B cell (primary cell): ENCODE measurements at regions not wholly inside any gene's neighbourhood (a gene's known extent, or its start where the extent isn't known, plus 50 kb on each side); places are given as distances from the start of the nearest gene placed in this dataset.

Experiments used
- ATAC-seq: fragments of 200-7000 bp; cut with Tn5 transposase; one replicate; pipeline ENCODE4 v1.10.0; 2021; ENCODE audit warnings: low read depth, mild to moderate bottlenecking, moderate number of reproducible peaks, moderate library complexity
- CTCF ChIA-PET: fragments of 350-600 bp; sonication (Branson Sonifier 250); formaldehyde crosslinking; loops from one replicate; lab custom pipeline; 2021; ENCODE audit warnings: antibody characterized with exemption, inconsistent platforms; lab: Charles Lee
- POLR2A ChIA-PET: fragments of 350-600 bp; sonication (Branson Sonifier 250); formaldehyde crosslinking; loops from one replicate; lab custom pipeline; 2021; ENCODE audit warnings: antibody characterized with exemption; lab: Charles Lee
- DNase-seq: peaks from one replicate; pipeline ENCODE4 v3.0.0; 2013
- H2AFZ ChIP-seq: 2 replicates; pipeline ENCODE4 v1.6.1; 2012; ENCODE audit warnings: mild to moderate bottlenecking, low read depth, low read length; ENCODE audit not compliant: insufficient read depth, poor library complexity, severe bottlenecking
- H3K27ac ChIP-seq, 2 donors: 1 replicate in 1 of 2; 2 replicates in 1 of 2; pipeline ENCODE4 v1.5.1; 2012 to 2013; ENCODE audit warnings: low read length in 2 of 2, mild to moderate bottlenecking in 2 of 2, moderate library complexity in 1 of 2
- H3K27me3 ChIP-seq, 4 experiments: fragments of 200-600 bp in 1 of 4; sonication (generic) in 1 of 4; replicated peaks in 1 of 4; 1 replicate in 2 of 4; 2 replicates in 2 of 4; pipeline versions ENCODE4 v1.6.1 to v1.7.0; 2013 to 2016; ENCODE audit warnings: low read length in 3 of 4, mild to moderate bottlenecking in 2 of 4, mixed read lengths in 1 of 4, moderate library complexity in 1 of 4; ENCODE audit not compliant: insufficient read depth in 4 of 4, control insufficient read depth in 3 of 4; ENCODE audit errors: control extremely low read depth in 1 of 4
- H3K36me3 ChIP-seq, 2 experiments: replicated peaks in 1 of 2; 1 replicate in 1 of 2; 2 replicates in 1 of 2; pipeline versions ENCODE4 v1.6.1 to v1.7.1; 2013; ENCODE audit warnings: low read length in 1 of 2; ENCODE audit not compliant: insufficient read depth in 2 of 2, control insufficient read depth in 1 of 2; ENCODE audit errors: control extremely low read depth in 1 of 2, extremely low read depth in 1 of 2
- H3K4me1 ChIP-seq, 2 donors: fragments of 200-600 bp in 1 of 2; sonication (generic) in 1 of 2; 1 replicate in 1 of 2; 2 replicates in 1 of 2; pipeline versions ENCODE4 v1.5.1 to v1.6.1; 2013 to 2017; ENCODE audit warnings: low read length in 2 of 2; ENCODE audit not compliant: control insufficient read depth in 2 of 2, insufficient read depth in 2 of 2
- H3K4me2 ChIP-seq: replicated peaks from 2 replicates; pipeline ENCODE3; 2012; ENCODE audit warnings: mild to moderate bottlenecking, low read depth, low read length; ENCODE audit not compliant: poor library complexity, severe bottlenecking
- H3K4me3 ChIP-seq, 5 experiments: fragments of 200-600 bp in 1 of 5; sonication (generic) in 1 of 5; 1 replicate in 3 of 5; 2 replicates in 2 of 5; pipeline versions ENCODE4 v1.5.1 to v1.7.0; 2011 to 2016; ENCODE audit warnings: low read length in 4 of 5, mild to moderate bottlenecking in 4 of 5, low read depth in 2 of 5, control low read depth in 1 of 5, moderate library complexity in 1 of 5; ENCODE audit not compliant: insufficient read depth in 1 of 5; ENCODE audit errors: control extremely low read depth in 1 of 5, extremely low read depth in 1 of 5
- H3K79me2 ChIP-seq: fragments of 200-600 bp; sonication (generic); one replicate; pipeline ENCODE4 v1.6.0; 2016; ENCODE audit warnings: low read length; ENCODE audit not compliant: control insufficient read depth, insufficient read depth
- H3K9ac ChIP-seq: fragments of 200-600 bp; sonication (generic); 2 replicates; pipeline ENCODE4 v1.6.1; 2017; ENCODE audit warnings: mild to moderate bottlenecking, low read length, moderate library complexity
- H3K9me3 ChIP-seq, 3 donors: one replicate each; pipeline versions ENCODE4 v1.6.1 to v1.7.1; 2013; ENCODE audit warnings: low read length in 2 of 3; ENCODE audit not compliant: control insufficient read depth in 2 of 3, insufficient read depth in 1 of 3; ENCODE audit errors: control extremely low read depth in 1 of 3
- H4K20me1 ChIP-seq: 2 replicates; pipeline ENCODE4 v1.6.0; 2012; ENCODE audit warnings: mild to moderate bottlenecking, low read length; ENCODE audit not compliant: insufficient read depth, control insufficient read depth, poor library complexity, severe bottlenecking
- H3K27ac Mint-ChIP-seq: one replicate; pipeline ENCODE4 v1.8.0; 2021; ENCODE audit warnings: mixed read lengths
- H3K27me3 Mint-ChIP-seq: one replicate; pipeline ENCODE4 v1.8.0; 2021; ENCODE audit warnings: mixed read lengths
- H3K4me1 Mint-ChIP-seq: one replicate; pipeline ENCODE4 v1.8.0; 2021; ENCODE audit warnings: mixed read lengths
- H3K4me3 Mint-ChIP-seq: one replicate; pipeline ENCODE4 v1.8.0; 2021; ENCODE audit warnings: mixed read lengths
- H3K9me3 Mint-ChIP-seq: one replicate; pipeline ENCODE4 v1.8.0; 2022; ENCODE audit warnings: mixed read lengths; ENCODE audit not compliant: insufficient read depth
- CTCF ChIP-seq: fragments of 200-600 bp; IDR thresholded peaks from one replicate; pipeline ENCODE4 v1.8.0; 2022; ENCODE audit warnings: antibody characterized with exemption, mild to moderate bottlenecking
- EZH2 ChIP-seq: IDR thresholded peaks from 2 replicates; pipeline ENCODE4 v1.6.1; 2012; ENCODE audit warnings: borderline replicate concordance, low read depth, mild to moderate bottlenecking, moderate library complexity, low read length; ENCODE audit not compliant: insufficient read depth, poor library complexity, severe bottlenecking
- WGBS: methylation state at CpG from one replicate; pipeline ENCODE4 v1.1.5; 2013; ENCODE audit warnings: missing lambda C conversion rate; ENCODE audit not compliant: insufficient coverage; 5-methylcytosine and 5-hydroxymethylcytosine counted together
- intact Hi-C: fragments of 100-400 bp; cut with micrococcal nuclease; formaldehyde crosslinking; loops from one replicate; pipeline ENCODE4 v1.10.0; 2022

GRCh38 chr6:120431841-120432240 lies 902.4 kb downstream of the TBC1D32 start:
- no peak overlapping the region for H3K9ac ChIP-seq
- no peaks in the 10 kb centered on the region for H3K9me3 ChIP-seq
- intact Hi-C loops: no loop called here
- CTCF ChIA-PET: no interaction called here
- no peak overlapping the region for H2AFZ ChIP-seq
- no peak overlapping the region for H3K4me3 ChIP-seq
- POLR2A ChIA-PET: no interaction called here
- Mint-ChIP-seq H3K27me3 (no peaks in the 10 kb centered on the region), H3K4me3 (no peak overlapping the region), H3K27ac (no peak overlapping the region), H3K4me1 (no peaks in the 10 kb centered on the region), H3K9me3 (peaks cover 2% of the 10 kb centered on the region)
- H3K27me3 ChIP-seq: no peaks in the 10 kb centered on the region
- WGBS: 98% methylated on average over 10 of the region's 11 CpGs
- H4K20me1 ChIP-seq: no peaks in the 10 kb centered on the region
- no peaks in the 10 kb centered on the region for H3K4me1 ChIP-seq
- H3K36me3 ChIP-seq: no peaks in the 10 kb centered on the region
- H3K27ac ChIP-seq: no peak overlapping the region
- ATAC-seq (no peak), DNase-seq (no peak)
- TF ChIP-seq CTCF (no peak), EZH2 (no peak)
- no peak overlapping the region for H3K4me2 ChIP-seq
- H3K79me2 ChIP-seq: no peaks in the 10 kb centered on the region

DNA sequence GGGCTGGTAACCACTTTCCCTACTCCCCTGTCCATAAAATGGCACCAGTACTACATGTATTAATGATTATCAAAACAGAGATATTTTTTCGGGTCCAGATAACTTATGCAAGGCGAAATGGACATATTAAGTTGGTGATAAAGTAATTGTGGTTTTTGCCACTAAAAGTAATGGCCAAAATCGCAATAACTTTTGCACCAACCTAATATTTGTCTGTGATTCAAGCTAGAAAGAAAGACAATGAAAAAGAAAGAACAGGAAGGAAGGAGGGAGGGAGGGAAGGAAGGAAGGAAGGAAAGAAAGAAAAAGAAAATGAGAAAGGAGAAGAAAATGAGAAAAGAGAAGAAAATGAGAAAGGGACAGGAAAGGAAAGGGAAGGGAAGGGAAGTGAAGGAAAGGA lies 922.9 kb downstream of the TBC1D32 start:
- TF ChIP-seq CTCF: no peak
- no peak for TF ChIP-seq EZH2
- no peaks in the 10 kb centered on the region for H3K4me1 Mint-ChIP-seq
- no peak overlapping the region for H3K27ac ChIP-seq
- CTCF ChIA-PET: no interaction called here
- H3K9me3 Mint-ChIP-seq: no peaks in the 10 kb centered on the region
- POLR2A ChIA-PET: no interaction called here
- WGBS: no CpG with 5 or more reads among the region's 3 CpGs
- no peak overlapping the region for H3K9ac ChIP-seq
- ATAC-seq (no peak), DNase-seq (no peak)
- H3K4me1 ChIP-seq: no peaks in the 10 kb centered on the region
- H4K20me1 ChIP-seq: no peaks in the 10 kb centered on the region
- no peak overlapping the region for H3K4me3 ChIP-seq
- H3K4me3 Mint-ChIP-seq: no peak overlapping the region
- no peaks in the 10 kb centered on the region for H3K9me3 ChIP-seq
- intact Hi-C loops: no loop called here
- H3K79me2 ChIP-seq: no peaks in the 10 kb centered on the region
- H3K27me3 ChIP-seq: no peaks in the 10 kb centered on the region
- no peak overlapping the region for H3K4me2 ChIP-seq
- no peak overlapping the region for H2AFZ ChIP-seq
- no peaks in the 10 kb centered on the region for H3K36me3 ChIP-seq
- H3K27ac Mint-ChIP-seq: no peak overlapping the region
- H3K27me3 Mint-ChIP-seq: no peaks in the 10 kb centered on the region
